Stomach smooth muscle (tissue), 2 donors: ENCODE measurements at regions not wholly inside any gene's neighbourhood (a gene's known extent, or its start where the extent isn't known, plus 50 kb on each side); places are given as distances from the start of the nearest gene placed in this dataset.
"Not testable (repeated sequence)": the region's sequence is repeated elsewhere in the genome, so short reads cannot be mapped to it uniquely, and the experiment has no call there.

Experiments used
- H3K27ac ChIP-seq: one replicate; pipeline ENCODE4 v1.7.0; 2013; ENCODE audit warnings: mild to moderate bottlenecking, low read length, inconsistent platforms
- H3K27me3 ChIP-seq, 2 donors: one replicate each; pipeline ENCODE4 v1.7.0; 2013; ENCODE audit warnings: low read length in 2 of 2; ENCODE audit not compliant: insufficient read depth in 2 of 2, control insufficient read depth in 1 of 2
- H3K36me3 ChIP-seq, 2 donors: one replicate each; pipeline ENCODE4 v1.7.0; 2013; ENCODE audit warnings: low read length in 2 of 2; ENCODE audit not compliant: control insufficient read depth in 2 of 2, insufficient read depth in 2 of 2
- H3K4me1 ChIP-seq: one replicate; pipeline ENCODE4 v1.7.0; 2013; ENCODE audit warnings: low read length; ENCODE audit not compliant: control insufficient read depth, insufficient read depth
- H3K4me3 ChIP-seq, 2 donors: one replicate each; pipeline ENCODE4 v1.7.0; 2013; ENCODE audit warnings: low read length in 2 of 2
- H3K9ac ChIP-seq, 2 donors: one replicate each; pipeline ENCODE4 v1.7.0; 2013; ENCODE audit warnings: low read length in 2 of 2, mild to moderate bottlenecking in 1 of 2
- H3K9me3 ChIP-seq, 2 donors: one replicate each; pipeline ENCODE4 v1.7.0; 2013; ENCODE audit warnings: low read length in 2 of 2; ENCODE audit not compliant: control insufficient read depth in 2 of 2
- donor health status: healthy.
- donor health status: Pancreatic carcinoma.

- H3K36me3 ChIP-seq, result no peaks in the 10 kb centered on the region
- H3K4me1 ChIP-seq, result no peaks in the 10 kb centered on the region
- H3K27ac ChIP-seq, result no peak overlapping the region
- H3K4me3 ChIP-seq, result no peak overlapping the region
- H3K9me3 ChIP-seq, result peaks cover 3 to 11% of the 10 kb centered on the region in 2 donors
- no peaks in the 10 kb centered on the region for H3K27me3 ChIP-seq
- no peak overlapping the region for H3K9ac ChIP-seq
Measured at GRCh38 chr20:52054123-52054522, 137.5 kb downstream of the ZFP64 start.

GRCh38 chr20:52049001-52049731 lies 142.4 kb downstream of the ZFP64 start:
- Histone ChIP-seq H3K36me3 (no peaks in the 10 kb centered on the region), H3K27me3 (no peaks in the 10 kb centered on the region), H3K9me3 (no peaks in the 10 kb centered on the region), H3K9ac (no peak overlapping the region), H3K4me1 (no peaks in the 10 kb centered on the region), H3K4me3 (no peak overlapping the region), H3K27ac (no peak overlapping the region)

- Histone ChIP-seq H3K9me3 (no peaks in the 10 kb centered on the region), H3K9ac (no peak overlapping the region), H3K27ac (no peak overlapping the region), H3K36me3 (no peaks in the 10 kb centered on the region), H3K4me1 (no peaks in the 10 kb centered on the region), H3K4me3 (no peak overlapping the region), H3K27me3 (no peaks in the 10 kb centered on the region)
Measured at GRCh38 chr20:52047811-52048764, 143.5 kb downstream of the ZFP64 start.

GRCh38 chr20:52041966-52042365 lies 149.6 kb downstream of the ZFP64 start:
- Histone ChIP-seq H3K27ac (no peak overlapping the region), H3K27me3 (no peaks in the 10 kb centered on the region), H3K9ac (no peak overlapping the region), H3K4me1 (no peaks in the 10 kb centered on the region), H3K4me3 (no peak overlapping the region), H3K9me3 (no peaks in the 10 kb centered on the region), H3K36me3 (no peaks in the 10 kb centered on the region)

- Histone ChIP-seq H3K27ac (no peak overlapping the region), H3K9me3 (no peaks in the 10 kb centered on the region), H3K4me3 (no peak overlapping the region), H3K4me1 (no peaks in the 10 kb centered on the region), H3K9ac (no peak overlapping the region), H3K27me3 (no peaks in the 10 kb centered on the region), H3K36me3 (no peaks in the 10 kb centered on the region)
Measured at GRCh38 chr20:52039790-52040189, 151.8 kb downstream of the ZFP64 start.

- H3K36me3 ChIP-seq, H3K27ac ChIP-seq, H3K9me3 ChIP-seq, H3K9ac ChIP-seq, H3K4me1 ChIP-seq, H3K27me3 ChIP-seq, H3K4me3 ChIP-seq: not testable (repeated sequence)
Measured at GRCh38 chr20:52038632-52039031, 152.9 kb downstream of the ZFP64 start.

GRCh38 chr20:52037370-52037769 lies 154.2 kb downstream of the ZFP64 start:
- H3K4me3 ChIP-seq, result no peak overlapping the region

GRCh38 chr20:52035977-52036376 lies 155.6 kb downstream of the ZFP64 start:
- H3K4me3 ChIP-seq, result no peak overlapping the region
- H3K9ac ChIP-seq, result no peak overlapping the region

More at GRCh38 chr20:52037370-52037769, 154.2 kb downstream of the ZFP64 start:
- H3K27me3 ChIP-seq, result no peaks in the 10 kb centered on the region
- H3K9me3 ChIP-seq, result no peaks in the 10 kb centered on the region
- no peak overlapping the region for H3K27ac ChIP-seq
- no peaks in the 10 kb centered on the region for H3K4me1 ChIP-seq
- H3K36me3 ChIP-seq, result no peaks in the 10 kb centered on the region
- H3K9ac ChIP-seq, result no peak overlapping the region

GRCh38 chr20:52035498-52035897 lies 156.1 kb downstream of the ZFP64 start:
- Histone ChIP-seq H3K27ac (no peak overlapping the region), H3K36me3 (no peaks in the 10 kb centered on the region), H3K27me3 (no peaks in the 10 kb centered on the region), H3K4me1 (peaks cover 6% of the 10 kb centered on the region), H3K9me3 (no peaks in the 10 kb centered on the region), H3K4me3 (no peak overlapping the region), H3K9ac (no peak overlapping the region)

More at GRCh38 chr20:52035977-52036376, 155.6 kb downstream of the ZFP64 start:
- no peaks in the 10 kb centered on the region for H3K27me3 ChIP-seq
- no peak overlapping the region for H3K27ac ChIP-seq
- no peaks in the 10 kb centered on the region for H3K9me3 ChIP-seq
- no peaks in the 10 kb centered on the region for H3K36me3 ChIP-seq
- H3K4me1 ChIP-seq, result peaks cover 6% of the 10 kb centered on the region

GRCh38 chr20:52034581-52034980 lies 157.0 kb downstream of the ZFP64 start:
- peaks cover 6% of the 10 kb centered on the region for H3K4me1 ChIP-seq
- H3K9me3 ChIP-seq, result no peaks in the 10 kb centered on the region
- no peak overlapping the region for H3K9ac ChIP-seq
- H3K36me3 ChIP-seq, result no peaks in the 10 kb centered on the region
- no peaks in the 10 kb centered on the region for H3K27me3 ChIP-seq
- no peak overlapping the region for H3K27ac ChIP-seq
- H3K4me3 ChIP-seq, result no peak overlapping the region
